GM10266 (cell line): ENCODE measurements at regions not wholly inside any gene's neighbourhood (a gene's known extent, or its start where the extent isn't known, plus 50 kb on each side); places are given as distances from the start of the nearest gene placed in this dataset.
A peak's percentile ranks its signal among the peaks of the same experiment; 100 is the strongest.

Experiments
- DNase-seq: peaks from one replicate; pipeline ENCODE4 v3.0.0; 2012; ENCODE audit errors: extremely low spot score
- CTCF ChIP-seq: IDR thresholded peaks from 2 replicates; pipeline ENCODE4 v1.5.1; 2012; ENCODE audit warnings: mild to moderate bottlenecking, low read depth; ENCODE audit not compliant: control insufficient read depth, insufficient read depth; ENCODE audit errors: missing control alignments

GRCh38 chr1:201706109-201706508 is 122.8 kb upstream of the IPO9 start:
- DNase-seq: no peak
- TF ChIP-seq CTCF: no peak

GRCh38 chr1:201707027-201707426 is 121.9 kb upstream of the IPO9 start:
- no peak for DNase-seq
- no peak for TF ChIP-seq CTCF

GRCh38 chr1:201707656-201708055 is 121.3 kb upstream of the IPO9 start:
- TF ChIP-seq CTCF: no peak
- DNase-seq: no peak

- no peak for TF ChIP-seq CTCF
- no peak for DNase-seq
Measured at GRCh38 chr1:201708085-201708512, 120.9 kb upstream of the IPO9 start.

GRCh38 chr1:201708691-201709090 is 120.3 kb upstream of the IPO9 start:
- no peak for DNase-seq
- TF ChIP-seq CTCF: no peak

GRCh38 chr1:201709564-201710295 is 119.2 kb upstream of the IPO9 start:
- TF ChIP-seq CTCF: peak; percentile 82
- DNase-seq: peak; percentile 76
